HCT116 (cell line): ENCODE measurements at regions not wholly inside any gene's neighbourhood (a gene's known extent, or its start where the extent isn't known, plus 50 kb on each side); places are given as distances from the start of the nearest gene placed in this dataset.
"Not testable (repeated sequence)": the region's sequence is repeated elsewhere in the genome, so short reads cannot be mapped to it uniquely, and the experiment has no call there.

Experiments used
- CEBPB ChIP-seq: IDR thresholded peaks from 2 replicates; pipeline ENCODE4 v1.6.1; 2012; ENCODE audit warnings: low read depth
- CTCF ChIP-seq, 3 experiments: fragments of 200-600 bp in 1 of 3; sonication (generic) in 1 of 3; IDR thresholded peaks in 2 of 3; conservative IDR thresholded peaks in 1 of 3; 2 replicates each; pipeline ENCODE4 v1.5.1; 2012 to 2017; ENCODE audit warnings: low read depth in 2 of 3, low read length in 2 of 3, antibody characterized with exemption in 1 of 3, borderline replicate concordance in 1 of 3, control low read depth in 1 of 3, mild to moderate bottlenecking in 1 of 3, mixed read lengths in 1 of 3, mixed run types in 1 of 3, moderate library complexity in 1 of 3; ENCODE audit not compliant: insufficient read depth in 1 of 3
- EGR1 ChIP-seq: IDR thresholded peaks from 2 replicates; pipeline ENCODE4 v1.6.1; 2012; ENCODE audit warnings: low read depth
- EZH2 ChIP-seq: fragments of 200-600 bp; sonication (generic); IDR thresholded peaks from 2 replicates; pipeline ENCODE4 v1.6.1; 2017; ENCODE audit warnings: antibody characterized with exemption, mixed run types
- EZH2phosphoT487 ChIP-seq: fragments of 200-600 bp; IDR thresholded peaks from 2 replicates; pipeline ENCODE4 v1.6.1; 2018; ENCODE audit warnings: antibody characterized with exemption, borderline replicate concordance
- FOSL1 ChIP-seq: IDR thresholded peaks from 2 replicates; pipeline ENCODE4 v1.6.1; 2012; ENCODE audit warnings: low read depth
- MAX ChIP-seq: IDR thresholded peaks from 2 replicates; pipeline ENCODE4 v1.6.1; 2012
- POLR2A ChIP-seq: IDR thresholded peaks from 2 replicates; pipeline ENCODE4 v1.7.0; 2011; ENCODE audit warnings: borderline replicate concordance; ENCODE audit not compliant: insufficient read depth, insufficient read length; ENCODE audit errors: extremely low read depth
- POLR2AphosphoS5 ChIP-seq: IDR thresholded peaks from 2 replicates; pipeline ENCODE4 v1.6.1; 2011; ENCODE audit warnings: mild to moderate bottlenecking, low read depth, low read length, moderate library complexity
- REST ChIP-seq: IDR thresholded peaks from 2 replicates; pipeline ENCODE4 v1.6.1; 2012; ENCODE audit warnings: low read depth
- SIN3A ChIP-seq: IDR thresholded peaks from 2 replicates; pipeline ENCODE4 v1.6.1; 2012; ENCODE audit warnings: low read depth
- ZBTB33 ChIP-seq: IDR thresholded peaks from 2 replicates; pipeline ENCODE4 v1.6.1; 2011; ENCODE audit warnings: mild to moderate bottlenecking, low read length, moderate library complexity; ENCODE audit not compliant: insufficient replicate concordance; ENCODE audit errors: extremely low read depth
- ZNF274 ChIP-seq: fragments of 200-500 bp; sonication (Bioruptor generic); IDR thresholded peaks from 2 replicates; pipeline ENCODE4 v1.6.1; 2014; ENCODE audit warnings: mild to moderate bottlenecking, low read depth, low read length, inconsistent platforms

- not testable (repeated sequence) for TF ChIP-seq POLR2A; EGR1; REST; CTCF (IDR thresholded peaks at IDR 0.05 in 2 of 3, conservative IDR thresholded peaks at IDR 0.05 in 1 of 3; ENCODE audit: borderline replicate concordance in 1 of 3, insufficient read depth in 1 of 3, low read depth in 2 of 3, low read length in 2 of 3); EZH2; POLR2AphosphoS5; CEBPB; ZBTB33; ZNF274; SIN3A; MAX; FOSL1; EZH2phosphoT487
These were observed 132.5 kb downstream of the NPIPB5 start for GRCh38 chr16:22643203-22643602.
